Gastroesophageal sphincter (tissue), 4 donors: ENCODE measurements at regions not wholly inside any gene's neighbourhood (a gene's known extent, or its start where the extent isn't known, plus 50 kb on each side); places are given as distances from the start of the nearest gene placed in this dataset.
A peak's percentile ranks its signal among the peaks of the same experiment; 100 is the strongest.

Source experiments
- ATAC-seq: fragments of 150-250 bp; one replicate; pipeline ENCODE4 v1.9.1; 2016; ENCODE audit warnings: mild to moderate bottlenecking, moderate library complexity
- H3K27ac ChIP-seq, 4 donors: fragments of 200-600 bp; sonication (generic) in 3 of 4; 1 replicate in 3 of 4; 2 replicates in 1 of 4; pipeline ENCODE4 v1.5.1; 2016 to 2019
- H3K27me3 ChIP-seq: fragments of 200-600 bp; sonication (generic); one replicate; pipeline ENCODE4 v1.5.1; 2019
- H3K36me3 ChIP-seq, 2 donors: fragments of 200-600 bp; sonication (generic); one replicate each; pipeline ENCODE4 v1.5.1; 2019; ENCODE audit warnings: control low read depth in 1 of 2
- H3K4me1 ChIP-seq, 3 donors: fragments of 200-600 bp; sonication (generic); 1 replicate in 2 of 3; 2 replicates in 1 of 3; pipeline ENCODE4 v1.5.1; 2016 to 2019; ENCODE audit warnings: control low read depth in 2 of 3
- H3K4me3 ChIP-seq, 2 donors: fragments of 200-600 bp; sonication (generic); one replicate each; pipeline ENCODE4 v1.5.1; 2019; ENCODE audit warnings: mild to moderate bottlenecking in 1 of 2, moderate library complexity in 1 of 2
- H3K9me3 ChIP-seq, 3 donors: fragments of 200-600 bp; sonication (generic); one replicate each; pipeline ENCODE4 v1.5.1; 2017 to 2019; ENCODE audit warnings: control low read depth in 2 of 3
- EP300 ChIP-seq: sonication (generic); formaldehyde crosslinking; IDR thresholded peaks from one replicate; pipeline ENCODE4 v1.6.1; 2017; ENCODE audit warnings: antibody characterized with exemption, mild to moderate bottlenecking
- POLR2A ChIP-seq, 2 donors: fragments of 450-650 bp; IDR thresholded peaks; one replicate each; pipeline ENCODE4 v1.6.1; 2017; ENCODE audit warnings: antibody characterized with exemption in 2 of 2, mild to moderate bottlenecking in 2 of 2, moderate library complexity in 1 of 2
- POLR2AphosphoS5 ChIP-seq: sonication (generic); formaldehyde crosslinking; IDR thresholded peaks from one replicate; pipeline ENCODE4 v1.6.1; 2017; ENCODE audit warnings: antibody characterized with exemption
- WGBS, 2 donors: methylation state at CpG; one replicate each; pipeline ENCODE4 v1.1.5; 2018; ENCODE audit warnings: low coverage in 1 of 2; 5-methylcytosine and 5-hydroxymethylcytosine counted together
- TF ChIP-seq, protein P1 (sequence below), 4 experiments: fragments of 200-600 bp in 2 of 4; fragments of 450-650 bp in 2 of 4; sonication (generic) in 1 of 4; IDR thresholded peaks; one replicate each; pipeline ENCODE4 v1.5.1; 2017 to 2019; ENCODE audit warnings: antibody characterized with exemption in 4 of 4, mild to moderate bottlenecking in 2 of 4, moderate library complexity in 2 of 4

DNA sequence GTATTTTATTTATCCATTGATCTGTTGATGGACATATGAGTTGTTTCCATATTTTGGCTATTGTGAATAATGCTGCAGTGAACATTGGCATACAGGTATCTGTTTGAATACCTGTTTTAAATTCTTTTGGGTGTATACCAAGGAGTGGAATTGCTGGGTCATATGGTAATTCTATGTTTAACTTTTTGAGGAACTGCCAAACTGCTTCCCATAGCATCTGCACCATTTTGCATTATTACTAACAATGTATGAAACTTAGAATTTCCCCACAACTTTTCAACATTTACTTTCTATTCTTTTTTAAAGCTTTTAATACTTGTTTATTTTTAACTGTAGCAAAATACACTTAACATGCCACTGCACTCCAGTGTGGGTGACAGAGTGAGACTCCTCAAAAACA is 57.0 kb upstream of the MSN start:
- H3K27me3 ChIP-seq, result no peaks in the 10 kb centered on the region
- no peak for TF ChIP-seq POLR2AphosphoS5
- TF ChIP-seq POLR2A (IDR thresholded peaks at IDR 0.05), result no peak
- no peak for TF ChIP-seq EP300
- TF ChIP-seq, protein P1, sequence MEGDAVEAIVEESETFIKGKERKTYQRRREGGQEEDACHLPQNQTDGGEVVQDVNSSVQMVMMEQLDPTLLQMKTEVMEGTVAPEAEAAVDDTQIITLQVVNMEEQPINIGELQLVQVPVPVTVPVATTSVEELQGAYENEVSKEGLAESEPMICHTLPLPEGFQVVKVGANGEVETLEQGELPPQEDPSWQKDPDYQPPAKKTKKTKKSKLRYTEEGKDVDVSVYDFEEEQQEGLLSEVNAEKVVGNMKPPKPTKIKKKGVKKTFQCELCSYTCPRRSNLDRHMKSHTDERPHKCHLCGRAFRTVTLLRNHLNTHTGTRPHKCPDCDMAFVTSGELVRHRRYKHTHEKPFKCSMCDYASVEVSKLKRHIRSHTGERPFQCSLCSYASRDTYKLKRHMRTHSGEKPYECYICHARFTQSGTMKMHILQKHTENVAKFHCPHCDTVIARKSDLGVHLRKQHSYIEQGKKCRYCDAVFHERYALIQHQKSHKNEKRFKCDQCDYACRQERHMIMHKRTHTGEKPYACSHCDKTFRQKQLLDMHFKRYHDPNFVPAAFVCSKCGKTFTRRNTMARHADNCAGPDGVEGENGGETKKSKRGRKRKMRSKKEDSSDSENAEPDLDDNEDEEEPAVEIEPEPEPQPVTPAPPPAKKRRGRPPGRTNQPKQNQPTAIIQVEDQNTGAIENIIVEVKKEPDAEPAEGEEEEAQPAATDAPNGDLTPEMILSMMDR (IDR thresholded peaks at IDR 0.05), result no peak

DNA sequence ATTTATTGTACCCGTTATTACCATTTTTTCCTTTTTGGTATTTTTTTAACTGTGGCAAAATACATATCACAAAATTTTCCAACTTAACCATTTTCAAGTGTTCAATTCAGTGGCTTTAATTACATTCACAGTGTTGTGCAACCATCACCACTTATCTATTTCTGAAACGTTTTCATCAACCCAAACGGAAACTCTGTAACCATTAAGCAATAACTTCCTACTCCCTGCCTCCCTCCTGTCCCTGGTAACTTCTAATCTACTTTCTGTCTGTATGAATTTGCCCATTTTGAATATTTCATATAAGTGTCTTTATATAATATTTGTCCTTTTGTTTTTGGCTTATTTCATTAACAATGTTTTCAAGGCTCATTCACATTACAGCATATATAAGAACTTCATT is 57.4 kb upstream of the MSN start:
- H3K36me3 ChIP-seq, result no peaks in the 10 kb centered on the region
- H3K4me3 ChIP-seq, result no peak overlapping the region
- TF ChIP-seq POLR2AphosphoS5 (no peak), POLR2A (IDR thresholded peaks at IDR 0.05) (no peak), EP300 (no peak)
- TF ChIP-seq, protein P1 (IDR thresholded peaks at IDR 0.05), result no peak
- no peaks in the 10 kb centered on the region for H3K27me3 ChIP-seq
- no peaks in the 10 kb centered on the region for H3K4me1 ChIP-seq
- peak; percentile 48 for ATAC-seq
- H3K27ac ChIP-seq, result no peak overlapping the region
- no peaks in the 10 kb centered on the region for H3K9me3 ChIP-seq
- WGBS, 2 donors, result 62 to 86% methylated on average over 1 to 3 of the region's 3 CpGs

More for the DNA sequence above, 57.0 kb upstream of the MSN start:
- H3K36me3 ChIP-seq, result no peaks in the 10 kb centered on the region
- no peak overlapping the region for H3K4me3 ChIP-seq
- no peak for ATAC-seq
- no peak overlapping the region for H3K27ac ChIP-seq
- H3K4me1 ChIP-seq, result no peaks in the 10 kb centered on the region
- H3K9me3 ChIP-seq, result no peaks in the 10 kb centered on the region

DNA sequence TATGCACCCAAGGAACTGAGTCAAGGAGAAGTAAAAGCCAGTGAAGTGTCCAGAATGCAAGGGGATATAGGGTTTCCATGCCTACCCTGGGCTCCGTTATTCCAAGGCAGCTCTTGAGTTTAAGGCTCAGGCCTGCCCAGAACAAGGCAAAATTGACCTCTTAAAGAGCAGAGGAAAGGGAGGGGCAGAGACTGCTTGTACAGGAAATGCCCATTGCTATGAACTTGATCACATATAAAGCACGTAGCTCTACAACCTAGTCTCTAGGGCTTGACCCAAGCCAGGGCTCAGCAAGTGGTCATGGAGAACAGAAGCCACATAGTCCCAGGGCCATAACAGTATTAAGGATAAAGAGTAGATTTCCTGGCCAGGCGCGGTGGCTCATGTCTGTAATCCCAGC is 58.2 kb upstream of the MSN start:
- Histone ChIP-seq H3K27me3 (no peaks in the 10 kb centered on the region), H3K4me3 (no peak overlapping the region), H3K27ac (no peak overlapping the region), H3K4me1 (no peaks in the 10 kb centered on the region), H3K36me3 (no peaks in the 10 kb centered on the region), H3K9me3 (no peaks in the 10 kb centered on the region)
- TF ChIP-seq POLR2A (IDR thresholded peaks at IDR 0.05) (no peak), POLR2AphosphoS5 (no peak), EP300 (no peak)
- TF ChIP-seq, protein P1 (IDR thresholded peaks at IDR 0.05), result no peak
- ATAC-seq, result peak; percentile 31
- 57% methylated on average over 1 of the region's 4 CpGs; no CpG with 5 or more reads in 1 of the 2 donors for WGBS, 2 donors

DNA sequence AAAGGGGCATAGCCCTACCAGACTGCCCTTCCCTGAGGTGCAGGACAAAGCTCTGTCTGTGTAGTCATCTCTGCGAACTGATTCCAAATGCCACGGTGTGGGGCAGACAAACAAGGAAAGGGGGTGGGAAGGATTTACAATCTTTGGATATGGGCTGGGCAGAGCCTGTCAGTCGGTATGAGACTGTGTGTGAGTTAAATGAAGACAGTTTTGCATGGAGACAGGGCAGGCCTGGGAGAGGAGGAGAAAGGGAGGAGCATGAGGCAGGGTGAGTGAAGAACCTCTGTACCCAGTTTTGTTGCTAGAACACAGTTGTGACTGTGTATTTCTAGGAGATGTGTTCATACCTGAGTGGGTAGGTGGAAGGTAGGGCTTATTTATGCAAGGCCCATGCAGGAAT is 59.4 kb upstream of the MSN start:
- Histone ChIP-seq H3K36me3 (no peaks in the 10 kb centered on the region), H3K27me3 (no peaks in the 10 kb centered on the region), H3K27ac (no peak overlapping the region), H3K9me3 (no peaks in the 10 kb centered on the region), H3K4me3 (no peak overlapping the region), H3K4me1 (no peaks in the 10 kb centered on the region)
- no peak for ATAC-seq
- TF ChIP-seq, protein P1 (IDR thresholded peaks at IDR 0.05), result no peak
- 45% methylated on average over 2 of the region's 3 CpGs; no CpG with 5 or more reads in 1 of the 2 donors for WGBS, 2 donors

DNA sequence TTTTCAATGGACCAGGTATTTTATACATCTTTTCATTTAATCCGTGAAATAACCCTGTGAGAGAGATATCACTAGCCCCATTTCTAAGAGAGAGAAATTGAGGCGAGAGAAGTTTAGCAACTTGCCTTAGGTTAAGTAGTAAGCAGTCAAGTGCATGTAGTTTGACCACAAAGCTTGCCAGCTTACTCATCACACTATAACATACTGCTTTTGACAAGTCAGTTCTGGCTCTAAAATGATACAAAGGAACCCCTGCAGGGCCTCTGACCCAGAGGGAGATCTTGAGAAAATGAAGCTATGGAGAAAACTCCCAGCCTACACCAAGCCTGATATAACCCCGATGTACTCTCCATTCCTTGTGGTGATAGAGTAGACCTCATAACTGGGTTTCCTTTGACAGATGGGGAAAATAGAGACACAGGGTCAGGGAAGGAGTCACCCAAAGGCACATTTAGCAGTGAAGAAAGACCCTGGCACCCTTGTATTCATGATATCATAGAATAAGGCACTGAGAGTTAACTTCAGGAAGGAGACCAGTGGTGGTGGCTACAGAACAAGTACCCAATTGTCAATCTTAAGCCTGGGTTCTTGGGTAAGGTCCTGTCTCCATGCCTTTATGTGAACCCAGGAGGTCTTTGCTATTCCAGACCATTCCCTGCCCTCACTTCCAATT is 60.2 kb upstream of the MSN start:
- peaks cover 0 to 7% (median 6%) of the 10 kb centered on the region in 3 donors for H3K4me1 ChIP-seq
- H3K27ac ChIP-seq, result no peak overlapping the region
- no peaks in the 10 kb centered on the region for H3K9me3 ChIP-seq
- H3K36me3 ChIP-seq, result no peaks in the 10 kb centered on the region
- H3K4me3 ChIP-seq, result no peak overlapping the region
- no peak for ATAC-seq
- WGBS, 2 donors, result 86 to 93% methylated on average over 2 to 3 of the region's 3 CpGs
- TF ChIP-seq POLR2AphosphoS5, result no peak
- no peak for TF ChIP-seq EP300
- TF ChIP-seq POLR2A (IDR thresholded peaks at IDR 0.05), result no peak
- TF ChIP-seq, protein P1 (IDR thresholded peaks at IDR 0.05), result no peak
- no peaks in the 10 kb centered on the region for H3K27me3 ChIP-seq
